Astrocyte of the cerebellum (primary cell): ENCODE measurements at regions not wholly inside any gene's neighbourhood (a gene's known extent, or its start where the extent isn't known, plus 50 kb on each side); places are given as distances from the start of the nearest gene placed in this dataset.

Source experiments
- DNase-seq: peaks from one replicate; pipeline ENCODE4 v3.0.0-alpha.2; 2011; ENCODE audit warnings: low read depth
- H3K4me3 ChIP-seq: 2 replicates; pipeline ENCODE4 v1.5.1; 2011; ENCODE audit warnings: mild to moderate bottlenecking, low read depth, low read length, moderate library complexity
- in situ Hi-C: cut with HindIII; loops from 2 replicates; pipeline ENCODE4 v1.10.0; 2017; ENCODE audit warnings: low sequenced_read_pairs
- TF ChIP-seq, protein P1 (sequence below): IDR thresholded peaks from 2 replicates; pipeline ENCODE4 v1.5.1; 2012; ENCODE audit warnings: low read length, low read depth, moderate library complexity, mild to moderate bottlenecking; ENCODE audit errors: missing control alignments

DNA sequence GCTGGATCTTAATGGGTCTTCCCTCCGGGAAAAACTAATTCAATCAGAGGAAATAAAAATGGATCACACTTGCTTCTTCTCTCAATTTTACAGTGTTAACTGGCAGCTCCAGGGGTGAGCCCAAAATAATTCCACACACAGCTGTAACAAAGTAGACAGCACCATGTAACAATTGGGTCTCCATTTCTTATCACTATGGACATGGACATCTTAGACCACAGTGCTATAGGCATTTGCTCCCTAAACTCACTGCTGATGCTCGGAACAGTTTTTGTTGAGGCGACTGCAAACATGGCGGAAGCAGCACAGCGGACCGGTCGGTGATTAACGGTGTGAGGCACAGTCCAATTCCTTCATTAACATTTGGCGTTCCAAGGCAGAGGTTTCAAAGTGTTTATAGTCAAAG lies 144.7 kb upstream of the NCK2 start:
- TF ChIP-seq, protein P1, sequence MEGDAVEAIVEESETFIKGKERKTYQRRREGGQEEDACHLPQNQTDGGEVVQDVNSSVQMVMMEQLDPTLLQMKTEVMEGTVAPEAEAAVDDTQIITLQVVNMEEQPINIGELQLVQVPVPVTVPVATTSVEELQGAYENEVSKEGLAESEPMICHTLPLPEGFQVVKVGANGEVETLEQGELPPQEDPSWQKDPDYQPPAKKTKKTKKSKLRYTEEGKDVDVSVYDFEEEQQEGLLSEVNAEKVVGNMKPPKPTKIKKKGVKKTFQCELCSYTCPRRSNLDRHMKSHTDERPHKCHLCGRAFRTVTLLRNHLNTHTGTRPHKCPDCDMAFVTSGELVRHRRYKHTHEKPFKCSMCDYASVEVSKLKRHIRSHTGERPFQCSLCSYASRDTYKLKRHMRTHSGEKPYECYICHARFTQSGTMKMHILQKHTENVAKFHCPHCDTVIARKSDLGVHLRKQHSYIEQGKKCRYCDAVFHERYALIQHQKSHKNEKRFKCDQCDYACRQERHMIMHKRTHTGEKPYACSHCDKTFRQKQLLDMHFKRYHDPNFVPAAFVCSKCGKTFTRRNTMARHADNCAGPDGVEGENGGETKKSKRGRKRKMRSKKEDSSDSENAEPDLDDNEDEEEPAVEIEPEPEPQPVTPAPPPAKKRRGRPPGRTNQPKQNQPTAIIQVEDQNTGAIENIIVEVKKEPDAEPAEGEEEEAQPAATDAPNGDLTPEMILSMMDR: no peak
- H3K4me3 ChIP-seq: no peak overlapping the region
- no peak for DNase-seq
- in situ Hi-C loops: no loop called here

DNA sequence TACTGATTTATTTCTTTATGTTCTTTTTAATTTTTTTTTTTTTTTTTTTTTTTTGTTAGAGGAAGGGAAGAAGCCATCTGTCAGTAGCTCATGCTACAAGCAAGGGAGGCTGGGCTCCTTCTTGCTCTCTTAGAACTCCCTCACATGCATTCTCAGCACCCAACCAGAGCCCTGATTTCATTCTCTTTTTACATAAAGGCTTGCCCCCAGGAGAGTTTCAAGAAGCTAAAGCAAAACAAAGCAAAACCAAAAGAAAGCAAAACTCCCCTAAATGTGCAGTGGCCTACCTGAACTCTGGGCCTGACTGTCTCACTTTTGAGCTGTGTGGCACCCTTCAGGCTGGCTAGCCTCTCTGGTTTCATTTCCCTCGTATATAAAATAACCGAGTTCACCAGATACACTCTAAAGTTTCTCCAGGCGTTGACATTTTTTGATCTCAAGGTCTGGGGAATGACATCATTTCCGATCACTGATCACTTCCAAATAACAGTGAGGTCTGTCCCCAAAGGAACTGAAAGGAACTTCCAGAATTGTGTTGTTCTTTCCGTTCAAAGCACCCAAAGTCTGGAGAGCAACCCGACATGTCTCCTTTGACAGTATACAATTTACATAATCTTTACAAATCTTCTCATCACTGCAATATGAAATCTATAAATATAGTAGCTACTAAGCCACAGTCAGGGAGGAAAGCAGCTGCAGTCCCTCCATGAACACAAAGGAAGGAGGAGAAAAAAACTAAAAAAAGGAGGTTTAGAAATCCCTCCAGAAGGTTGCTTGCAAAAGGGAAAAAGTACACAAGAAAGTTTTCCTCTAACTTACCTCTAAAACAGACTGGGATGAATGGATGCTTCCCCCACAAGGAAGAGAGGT lies 145.6 kb upstream of the NCK2 start:
- no peak overlapping the region for H3K4me3 ChIP-seq
- in situ Hi-C loops: no loop called here
- TF ChIP-seq, protein P1: no peak
- DNase-seq: no peak

GRCh38 chr2:105597806-105598803 lies 146.6 kb upstream of the NCK2 start:
- H3K4me3 ChIP-seq: no peak overlapping the region
- DNase-seq: no peak
- in situ Hi-C loops: no loop called here
- TF ChIP-seq, protein P1: no peak

- in situ Hi-C loops: no loop called here
- no peak for DNase-seq
- H3K4me3 ChIP-seq: no peak overlapping the region
- TF ChIP-seq, protein P1: no peak
These were observed 147.5 kb upstream of the NCK2 start for GRCh38 chr2:105597011-105597805.

- DNase-seq: no peak
- H3K4me3 ChIP-seq: no peak overlapping the region
- in situ Hi-C loops: no loop called here
- TF ChIP-seq, protein P1: no peak
These were observed 148.2 kb upstream of the NCK2 start for GRCh38 chr2:105596411-105596921.
